Nephron (organoid): ENCODE measurements at regions not wholly inside any gene's neighbourhood (a gene's known extent, or its start where the extent isn't known, plus 50 kb on each side); places are given as distances from the start of the nearest gene placed in this dataset.
"Not testable (repeated sequence)": the region's sequence is repeated elsewhere in the genome, so short reads cannot be mapped to it uniquely, and the experiment has no call there.

Experiments
- H3K27ac Mint-ChIP-seq, 3 experiments: 2 replicates each; pipeline ENCODE4 v1.8.0; 2020; ENCODE audit warnings: mixed read lengths in 3 of 3, mild to moderate bottlenecking in 2 of 3, moderate library complexity in 1 of 3
- H3K27me3 Mint-ChIP-seq: 2 replicates; pipeline ENCODE4 v1.8.0; 2021; ENCODE audit warnings: low read depth, mild to moderate bottlenecking, moderate library complexity, mixed read lengths
- H3K36me3 Mint-ChIP-seq: 2 replicates; pipeline ENCODE4 v1.8.0; 2020; ENCODE audit warnings: low read depth, mixed read lengths
- H3K4me1 Mint-ChIP-seq: 2 replicates; pipeline ENCODE4 v1.8.0; 2020; ENCODE audit warnings: mixed read lengths
- H3K4me3 Mint-ChIP-seq, 3 experiments: 2 replicates each; pipeline ENCODE4 v1.8.0; 2020; ENCODE audit warnings: mild to moderate bottlenecking in 3 of 3, mixed read lengths in 3 of 3, moderate library complexity in 2 of 3
- H3K9me3 Mint-ChIP-seq: 2 replicates; pipeline ENCODE4 v1.8.0; 2020; ENCODE audit warnings: mixed read lengths
- CTCF ChIP-seq, 3 experiments: fragments of 200-600 bp; sonication (generic); IDR thresholded peaks; one replicate each; pipeline ENCODE4 v1.5.0; 2021; ENCODE audit warnings: antibody characterized with exemption in 3 of 3; ENCODE audit not compliant: unreplicated experiment in 3 of 3

- H3K36me3 Mint-ChIP-seq, result no peaks in the 10 kb centered on the region
- H3K9me3 Mint-ChIP-seq, result no peaks in the 10 kb centered on the region
- peaks cover 13% of the 10 kb centered on the region for H3K4me1 Mint-ChIP-seq
- no peak overlapping the region for H3K4me3 Mint-ChIP-seq
- no peak overlapping the region for H3K27ac Mint-ChIP-seq
- H3K27me3 Mint-ChIP-seq, result no peaks in the 10 kb centered on the region
- TF ChIP-seq CTCF (IDR thresholded peaks at IDR 0.05; ENCODE audit: unreplicated experiment in 3 of 3), result no peak
These were observed 1364.0 kb downstream of the FSCB start for GRCh38 chr14:43143106-43143505.

- Mint-ChIP-seq H3K9me3 (no peaks in the 10 kb centered on the region), H3K4me1 (no peaks in the 10 kb centered on the region), H3K4me3 (no peak overlapping the region), H3K27me3 (no peaks in the 10 kb centered on the region), H3K36me3 (no peaks in the 10 kb centered on the region), H3K27ac (no peak overlapping the region)
- no peak for TF ChIP-seq CTCF (IDR thresholded peaks at IDR 0.05; ENCODE audit: unreplicated experiment in 3 of 3)
These were observed 1365.4 kb downstream of the FSCB start for GRCh38 chr14:43141636-43142191.

GRCh38 chr14:43140453-43140852 is 1366.6 kb downstream of the FSCB start:
- no peak for TF ChIP-seq CTCF (IDR thresholded peaks at IDR 0.05; ENCODE audit: unreplicated experiment in 3 of 3)
- no peaks in the 10 kb centered on the region for H3K27me3 Mint-ChIP-seq
- H3K4me3 Mint-ChIP-seq, result no peak overlapping the region
- no peaks in the 10 kb centered on the region for H3K36me3 Mint-ChIP-seq
- H3K4me1 Mint-ChIP-seq, result no peaks in the 10 kb centered on the region
- H3K27ac Mint-ChIP-seq, result no peak overlapping the region
- H3K9me3 Mint-ChIP-seq, result peaks cover 3% of the 10 kb centered on the region

DNA sequence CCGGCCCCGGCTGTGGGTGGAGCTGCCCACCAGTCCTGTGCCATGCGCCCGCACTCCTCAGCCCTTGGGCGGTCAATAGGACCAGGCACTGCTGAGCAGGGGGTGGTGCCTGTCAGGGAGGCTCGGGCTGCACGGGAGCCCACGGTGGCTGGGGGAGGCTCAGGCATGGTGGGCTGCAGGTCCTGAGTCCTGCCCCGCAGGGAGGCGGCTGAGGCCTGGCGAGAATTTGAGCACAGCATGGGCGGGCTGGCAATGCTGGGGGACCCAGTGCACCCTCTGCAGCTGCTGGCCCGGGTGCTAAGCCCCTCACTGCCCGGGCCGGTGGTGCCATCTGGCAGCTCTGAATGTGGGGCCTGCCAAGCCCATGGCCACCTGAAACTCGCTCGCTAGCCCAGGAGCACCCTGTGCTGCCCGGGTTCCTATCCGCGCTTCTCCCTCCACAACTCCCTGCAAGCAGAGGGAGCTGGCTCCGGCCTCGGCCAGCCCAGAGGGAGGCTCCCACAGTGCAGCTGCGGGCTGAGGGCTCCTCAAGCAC is 1371.1 kb downstream of the FSCB start:
- peaks cover 6% of the 10 kb centered on the region for H3K9me3 Mint-ChIP-seq
- H3K4me3 Mint-ChIP-seq, result no peak overlapping the region
- H3K27ac Mint-ChIP-seq, result no peak overlapping the region
- no peak for TF ChIP-seq CTCF (IDR thresholded peaks at IDR 0.05; ENCODE audit: unreplicated experiment in 3 of 3)
- H3K4me1 Mint-ChIP-seq, result no peaks in the 10 kb centered on the region
- no peaks in the 10 kb centered on the region for H3K27me3 Mint-ChIP-seq
- no peaks in the 10 kb centered on the region for H3K36me3 Mint-ChIP-seq

- Mint-ChIP-seq H3K4me1 (no peaks in the 10 kb centered on the region), H3K4me3 (no peak overlapping the region), H3K27ac (no peak overlapping the region), H3K27me3 (no peaks in the 10 kb centered on the region), H3K36me3 (no peaks in the 10 kb centered on the region), H3K9me3 (peaks cover 8% of the 10 kb centered on the region)
- TF ChIP-seq CTCF (IDR thresholded peaks at IDR 0.05; ENCODE audit: unreplicated experiment in 3 of 3), result no peak
These were observed 1374.6 kb downstream of the FSCB start for GRCh38 chr14:43132441-43132840.

- H3K27ac Mint-ChIP-seq, H3K4me1 Mint-ChIP-seq, H3K4me3 Mint-ChIP-seq, H3K36me3 Mint-ChIP-seq, H3K27me3 Mint-ChIP-seq, H3K9me3 Mint-ChIP-seq: not testable (repeated sequence)
These were observed 1378.7 kb downstream of the FSCB start for GRCh38 chr14:43128429-43128828.

DNA sequence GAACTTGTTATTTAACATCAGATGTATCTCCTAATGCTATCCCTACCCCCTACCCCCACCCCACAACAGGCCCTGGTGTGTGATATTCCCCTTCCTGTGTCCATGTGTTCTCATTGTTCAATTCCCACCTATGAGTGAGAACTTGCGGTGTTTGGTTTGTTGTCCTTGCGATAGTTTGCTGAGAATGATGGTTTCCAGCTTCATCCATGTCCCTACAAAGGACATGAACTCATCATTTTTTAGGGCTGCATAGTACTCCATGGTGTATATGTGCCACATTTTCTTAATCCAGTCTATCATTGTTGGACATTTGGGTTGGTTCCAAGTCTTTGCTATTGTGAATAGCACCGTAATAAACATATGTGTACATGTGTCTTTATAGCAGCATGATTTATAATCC is 1379.2 kb downstream of the FSCB start:
- not testable (repeated sequence) for H3K27ac Mint-ChIP-seq, H3K27me3 Mint-ChIP-seq, H3K4me1 Mint-ChIP-seq, H3K9me3 Mint-ChIP-seq, H3K4me3 Mint-ChIP-seq, H3K36me3 Mint-ChIP-seq
